GM10266 (cell line): ENCODE measurements at regions not wholly inside any gene's neighbourhood (a gene's known extent, or its start where the extent isn't known, plus 50 kb on each side); places are given as distances from the start of the nearest gene placed in this dataset.

Source experiments
- DNase-seq: peaks from one replicate; pipeline ENCODE4 v3.0.0; 2012; ENCODE audit errors: extremely low spot score
- TF ChIP-seq, protein P1 (sequence below): IDR thresholded peaks from 2 replicates; pipeline ENCODE4 v1.5.1; 2012; ENCODE audit warnings: mild to moderate bottlenecking, low read depth; ENCODE audit not compliant: control insufficient read depth, insufficient read depth; ENCODE audit errors: missing control alignments

DNA sequence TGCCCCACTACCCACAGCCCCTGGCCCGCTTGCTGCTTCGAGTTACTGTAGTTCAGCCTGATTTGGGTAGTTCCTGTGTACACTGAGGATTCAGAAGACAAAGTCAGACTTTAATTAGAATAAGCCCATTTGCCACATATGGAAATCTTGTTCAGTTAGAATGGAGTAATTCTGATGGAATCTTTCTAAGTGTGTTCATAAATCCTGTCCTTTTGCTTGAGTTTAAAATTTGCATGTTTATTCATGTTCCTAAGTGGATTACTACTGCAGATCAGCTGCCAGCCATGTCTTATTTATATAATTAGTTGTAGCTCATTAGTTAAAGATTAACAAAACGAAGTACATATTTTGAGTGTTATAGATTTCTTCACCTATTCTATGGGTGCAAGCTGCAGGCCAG lies 504.5 kb downstream of the PCNX1 start:
- DNase-seq = no peak
- TF ChIP-seq, protein P1, sequence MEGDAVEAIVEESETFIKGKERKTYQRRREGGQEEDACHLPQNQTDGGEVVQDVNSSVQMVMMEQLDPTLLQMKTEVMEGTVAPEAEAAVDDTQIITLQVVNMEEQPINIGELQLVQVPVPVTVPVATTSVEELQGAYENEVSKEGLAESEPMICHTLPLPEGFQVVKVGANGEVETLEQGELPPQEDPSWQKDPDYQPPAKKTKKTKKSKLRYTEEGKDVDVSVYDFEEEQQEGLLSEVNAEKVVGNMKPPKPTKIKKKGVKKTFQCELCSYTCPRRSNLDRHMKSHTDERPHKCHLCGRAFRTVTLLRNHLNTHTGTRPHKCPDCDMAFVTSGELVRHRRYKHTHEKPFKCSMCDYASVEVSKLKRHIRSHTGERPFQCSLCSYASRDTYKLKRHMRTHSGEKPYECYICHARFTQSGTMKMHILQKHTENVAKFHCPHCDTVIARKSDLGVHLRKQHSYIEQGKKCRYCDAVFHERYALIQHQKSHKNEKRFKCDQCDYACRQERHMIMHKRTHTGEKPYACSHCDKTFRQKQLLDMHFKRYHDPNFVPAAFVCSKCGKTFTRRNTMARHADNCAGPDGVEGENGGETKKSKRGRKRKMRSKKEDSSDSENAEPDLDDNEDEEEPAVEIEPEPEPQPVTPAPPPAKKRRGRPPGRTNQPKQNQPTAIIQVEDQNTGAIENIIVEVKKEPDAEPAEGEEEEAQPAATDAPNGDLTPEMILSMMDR = no peak

DNA sequence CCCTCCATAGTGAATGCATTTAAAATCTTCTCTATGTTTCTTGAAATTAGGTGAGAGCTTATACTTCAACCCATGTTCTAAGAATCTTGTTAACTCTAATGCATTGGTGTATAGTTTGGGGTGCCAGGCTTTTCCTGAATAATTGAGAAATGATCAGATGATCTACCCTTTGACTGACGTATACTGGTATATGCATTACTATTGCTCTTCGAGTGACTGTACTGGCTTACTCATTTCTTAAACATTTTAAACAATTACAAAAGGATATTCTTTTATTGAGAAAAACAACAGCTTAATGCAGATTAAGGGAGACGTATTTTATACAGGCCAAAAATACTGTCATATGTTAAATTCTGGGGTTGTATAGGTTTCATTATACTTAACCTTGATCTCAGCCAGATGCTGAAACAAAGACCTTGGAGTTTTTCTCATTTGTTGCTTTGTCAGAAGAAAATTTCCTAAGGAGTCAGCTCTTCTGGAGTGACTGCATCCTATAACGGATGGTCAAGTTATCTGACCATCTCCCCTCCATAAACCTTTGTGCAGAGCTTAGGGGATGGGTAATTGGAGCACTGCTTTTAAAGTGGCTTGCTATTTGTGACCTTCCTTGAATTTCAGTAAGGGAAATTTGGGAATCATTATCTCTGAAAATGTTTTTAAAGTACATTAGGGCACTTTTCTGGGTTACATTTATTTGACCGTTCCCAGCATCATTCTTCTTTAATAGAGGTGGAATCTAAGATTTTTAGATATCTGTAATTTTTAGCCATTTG lies 507.6 kb downstream of the PCNX1 start:
- DNase-seq = no peak
- TF ChIP-seq, protein P1 = no peak

DNA sequence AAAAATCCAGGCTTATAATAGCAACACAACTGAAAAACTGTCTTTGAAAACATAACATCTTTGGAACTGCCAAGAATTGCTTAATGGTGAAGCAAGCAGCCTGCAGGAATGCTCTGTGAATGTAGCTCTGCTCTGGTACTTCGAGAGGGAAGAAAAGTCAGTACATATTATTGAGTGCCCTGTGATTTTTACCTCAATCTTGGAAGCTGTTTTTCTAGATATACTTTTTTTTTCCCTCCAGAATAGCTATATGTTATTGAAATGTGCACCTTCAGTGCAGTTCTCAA lies 508.1 kb downstream of the PCNX1 start:
- DNase-seq = no peak
- TF ChIP-seq, protein P1 = no peak

DNA sequence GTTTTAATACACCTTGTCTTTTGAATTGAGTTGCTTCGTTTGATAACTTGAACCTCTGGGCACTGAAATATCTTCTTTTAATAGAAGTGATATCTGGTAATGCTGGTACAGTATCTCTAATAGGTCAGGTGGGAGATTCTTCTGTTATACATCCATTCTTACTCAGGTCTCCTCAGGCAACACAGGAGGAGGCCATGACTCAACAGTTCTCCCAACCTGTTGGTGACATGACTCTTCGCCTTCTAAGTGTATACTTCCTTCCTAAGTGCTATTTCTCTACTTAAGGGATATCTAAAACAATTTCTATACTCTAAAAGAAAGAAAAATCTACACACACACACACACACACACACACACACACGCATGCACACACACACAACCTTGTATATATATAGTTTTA lies 509.1 kb downstream of the PCNX1 start:
- DNase-seq = no peak
- TF ChIP-seq, protein P1 = no peak

DNA sequence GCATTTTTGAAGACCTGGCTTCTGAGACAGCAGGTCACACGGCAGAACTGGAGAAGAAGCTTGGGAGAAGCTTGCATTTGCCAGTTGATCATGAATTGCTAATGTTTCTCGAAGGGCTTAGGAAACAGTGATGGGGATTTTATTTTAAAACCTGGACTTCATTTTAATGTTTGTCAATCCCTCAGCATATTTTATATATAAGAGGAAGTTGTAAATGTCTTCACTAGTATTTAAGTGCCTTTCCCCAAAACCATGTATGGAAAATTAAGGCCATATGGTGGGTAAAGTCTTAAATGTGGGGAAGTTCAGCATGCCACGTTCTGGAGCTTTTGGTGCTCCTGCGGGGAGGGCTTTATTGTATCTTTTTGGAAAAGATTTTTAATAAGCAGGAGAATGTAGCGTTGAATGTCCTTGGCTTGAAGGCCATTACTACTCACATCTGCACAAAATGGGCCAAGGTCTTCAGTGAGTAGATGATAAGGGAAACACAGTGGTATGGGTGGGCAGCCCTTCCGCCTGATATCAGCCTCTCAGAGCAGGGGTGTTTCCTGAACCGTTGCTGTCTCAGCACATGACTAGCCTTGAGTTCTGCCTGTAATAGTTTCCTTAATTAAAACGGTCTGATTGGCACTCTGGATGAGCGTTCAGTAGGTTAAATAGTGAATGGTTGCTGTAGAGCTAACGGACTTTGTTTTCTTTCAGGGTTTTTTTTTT lies 511.4 kb downstream of the PCNX1 start:
- TF ChIP-seq, protein P1 = no peak
- DNase-seq = no peak

DNA sequence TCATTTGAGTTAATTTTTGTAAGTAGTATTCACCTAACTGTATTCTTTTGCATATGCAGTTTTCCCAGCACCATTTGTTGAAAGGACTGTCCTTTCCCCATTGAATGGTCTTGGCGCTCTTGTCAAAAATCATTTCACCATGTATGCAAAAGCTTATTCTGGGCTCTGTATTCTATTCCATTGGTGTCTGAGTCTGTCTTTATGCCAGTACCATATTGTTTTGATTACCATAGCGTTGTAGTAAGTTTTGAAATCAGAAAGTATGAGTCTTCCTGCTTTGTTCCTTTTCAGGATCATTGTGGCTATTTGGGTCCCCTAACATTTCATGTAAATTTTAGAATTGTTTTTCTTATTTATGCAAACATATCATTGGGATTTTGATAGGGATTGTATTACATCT lies 508.7 kb upstream of the RGS6 start:
- TF ChIP-seq, protein P1 = no peak
- DNase-seq = no peak

DNA sequence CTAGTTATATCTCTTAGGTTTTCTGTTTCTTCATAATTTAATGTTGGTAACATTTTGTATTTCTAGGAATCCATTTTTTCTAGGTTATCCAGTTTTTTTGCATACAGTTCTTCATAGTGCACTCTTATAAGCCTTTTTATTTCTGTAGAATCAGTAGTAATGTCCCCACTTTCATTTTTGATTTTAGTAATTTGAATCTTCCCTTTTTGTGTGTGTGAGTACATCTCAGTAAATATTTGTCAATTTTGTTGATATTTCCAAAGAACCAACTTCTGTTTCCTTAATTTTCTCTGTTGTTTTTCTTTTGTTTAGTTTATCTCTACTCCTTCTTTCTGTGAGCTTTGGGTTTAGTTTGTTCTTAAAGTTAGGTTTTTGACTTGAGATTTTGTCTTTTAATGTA lies 507.3 kb upstream of the RGS6 start:
- no peak for DNase-seq
- TF ChIP-seq, protein P1 = no peak
